GM12873 (cell line): ENCODE measurements at regions not wholly inside any gene's neighbourhood (a gene's known extent, or its start where the extent isn't known, plus 50 kb on each side); places are given as distances from the start of the nearest gene placed in this dataset.

Source experiments
- CTCF ChIP-seq: IDR thresholded peaks from 2 replicates; pipeline ENCODE4 v1.5.1; 2012; ENCODE audit warnings: low read depth, mild to moderate bottlenecking, moderate library complexity, low read length, control low read depth; ENCODE audit not compliant: insufficient read depth; ENCODE audit errors: missing control alignments

- TF ChIP-seq CTCF, result no peak
These were observed 84.6 kb upstream of the GUCY1A2 start for GRCh38 chr11:107102692-107103477.

- no peak for TF ChIP-seq CTCF
These were observed 74.4 kb upstream of the GUCY1A2 start for GRCh38 chr11:107092667-107093066.

- TF ChIP-seq CTCF, result no peak
These were observed 60.1 kb upstream of the GUCY1A2 start for GRCh38 chr11:107078375-107078774.

GRCh38 chr11:107076832-107077231 lies 58.6 kb upstream of the GUCY1A2 start:
- no peak for TF ChIP-seq CTCF

GRCh38 chr11:107071129-107071528 lies 52.9 kb upstream of the GUCY1A2 start:
- TF ChIP-seq CTCF, result no peak
